ENCODE measurements at regions not wholly inside any gene's neighbourhood (a gene's known extent, or its start where the extent isn't known, plus 50 kb on each side); places are given as distances from the start of the nearest gene placed in this dataset.

DNA sequence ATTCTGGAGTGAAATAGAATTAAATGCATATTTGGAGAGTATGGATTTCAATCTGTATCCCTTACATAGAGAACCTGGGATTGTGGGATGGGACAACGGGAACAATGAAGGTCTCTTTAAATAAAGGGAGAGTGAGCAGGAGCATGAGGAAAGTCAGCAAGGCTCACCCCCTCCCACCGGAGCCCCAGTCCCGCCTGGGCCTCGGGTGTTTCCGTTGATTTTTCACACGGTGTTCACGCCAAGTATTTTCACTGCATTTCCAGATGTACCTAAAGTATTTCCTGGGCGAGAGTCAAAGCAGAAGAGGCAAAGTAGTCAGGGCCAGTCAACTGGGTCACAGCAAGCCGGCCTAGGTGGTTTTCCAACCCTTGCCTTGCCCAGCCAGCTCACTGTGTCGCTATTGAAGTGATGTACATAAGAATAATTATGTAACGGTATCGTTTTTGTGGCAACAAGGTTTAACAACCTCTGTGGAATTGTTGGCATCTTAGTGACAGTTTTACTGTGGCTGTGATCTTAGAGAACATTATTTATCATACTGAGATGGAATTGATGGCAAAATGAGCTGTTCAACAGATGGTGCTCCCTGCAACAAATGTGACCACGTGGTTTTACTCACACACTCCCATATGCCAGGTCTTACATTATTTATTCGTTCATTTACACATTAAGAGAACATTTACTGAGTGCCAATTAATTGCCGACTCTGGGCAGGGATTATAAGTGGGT, 177.3 kb downstream of the ADAMTS15 start:
- TF ChIP-seq, protein P1, sequence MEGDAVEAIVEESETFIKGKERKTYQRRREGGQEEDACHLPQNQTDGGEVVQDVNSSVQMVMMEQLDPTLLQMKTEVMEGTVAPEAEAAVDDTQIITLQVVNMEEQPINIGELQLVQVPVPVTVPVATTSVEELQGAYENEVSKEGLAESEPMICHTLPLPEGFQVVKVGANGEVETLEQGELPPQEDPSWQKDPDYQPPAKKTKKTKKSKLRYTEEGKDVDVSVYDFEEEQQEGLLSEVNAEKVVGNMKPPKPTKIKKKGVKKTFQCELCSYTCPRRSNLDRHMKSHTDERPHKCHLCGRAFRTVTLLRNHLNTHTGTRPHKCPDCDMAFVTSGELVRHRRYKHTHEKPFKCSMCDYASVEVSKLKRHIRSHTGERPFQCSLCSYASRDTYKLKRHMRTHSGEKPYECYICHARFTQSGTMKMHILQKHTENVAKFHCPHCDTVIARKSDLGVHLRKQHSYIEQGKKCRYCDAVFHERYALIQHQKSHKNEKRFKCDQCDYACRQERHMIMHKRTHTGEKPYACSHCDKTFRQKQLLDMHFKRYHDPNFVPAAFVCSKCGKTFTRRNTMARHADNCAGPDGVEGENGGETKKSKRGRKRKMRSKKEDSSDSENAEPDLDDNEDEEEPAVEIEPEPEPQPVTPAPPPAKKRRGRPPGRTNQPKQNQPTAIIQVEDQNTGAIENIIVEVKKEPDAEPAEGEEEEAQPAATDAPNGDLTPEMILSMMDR (IDR thresholded peaks at IDR 0.05) = no peak
- Histone ChIP-seq H3K27ac (no peak overlapping the region), H3K4me3 (no peak overlapping the region)
- DNase-seq (ENCODE audit: low spot score) = peak; percentile 49

- TF ChIP-seq, protein P1 (IDR thresholded peaks at IDR 0.05) = no peak
These were observed 180.6 kb downstream of the ADAMTS15 start for GRCh38 chr11:130629039-130629438.

GRCh38 chr11:130631119-130631518, 182.7 kb downstream of the ADAMTS15 start:
- peak; percentile 14 for DNase-seq (ENCODE audit: low spot score)
- TF ChIP-seq, protein P1 (IDR thresholded peaks at IDR 0.05) = no peak
- H3K4me3 ChIP-seq = no peak overlapping the region
- no peak overlapping the region for H3K27ac ChIP-seq

More at GRCh38 chr11:130629039-130629438, 180.6 kb downstream of the ADAMTS15 start:
- DNase-seq (ENCODE audit: low spot score) = peak; percentile 21
- H3K27ac ChIP-seq = no peak overlapping the region
- no peak overlapping the region for H3K4me3 ChIP-seq

GRCh38 chr11:130633466-130633865, 185.0 kb downstream of the ADAMTS15 start:
- Histone ChIP-seq H3K4me3 (no peak overlapping the region), H3K27ac (no peak overlapping the region)
- DNase-seq (ENCODE audit: low spot score) = peak; percentile 17
- TF ChIP-seq, protein P1 (IDR thresholded peaks at IDR 0.05) = no peak

GRCh38 chr11:130634186-130634585, 185.7 kb downstream of the ADAMTS15 start:
- DNase-seq (ENCODE audit: low spot score) = peak; percentile 64
- Histone ChIP-seq H3K4me3 (no peak overlapping the region), H3K27ac (no peak overlapping the region)
- TF ChIP-seq, protein P1 (IDR thresholded peaks at IDR 0.05) = no peak

DNA sequence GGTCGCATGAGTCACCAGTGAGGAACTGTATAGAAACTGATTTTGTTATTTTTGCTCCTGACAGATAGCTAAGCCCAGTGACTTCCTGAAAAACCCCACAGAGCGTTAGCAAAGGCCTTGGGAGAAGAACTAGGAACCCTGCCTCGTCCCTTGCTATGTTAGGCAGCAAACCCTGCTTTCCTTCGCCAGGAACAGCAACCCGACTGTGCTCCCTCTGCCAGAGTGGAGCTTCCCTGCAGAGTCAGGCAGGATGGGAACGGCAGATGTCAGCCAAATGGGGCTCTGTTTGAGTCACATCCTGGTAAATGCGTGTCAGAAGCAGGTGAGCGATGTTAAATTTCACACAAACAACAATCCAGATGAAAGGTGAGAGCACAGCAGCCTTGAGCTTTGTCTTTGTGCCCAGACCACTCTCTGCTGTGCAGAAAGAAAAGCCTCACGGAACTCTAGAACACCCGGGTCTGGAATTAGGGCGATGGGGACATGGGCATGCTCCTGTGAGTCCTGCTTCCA, 186.6 kb downstream of the ADAMTS15 start:
- no peak overlapping the region for H3K4me3 ChIP-seq
- TF ChIP-seq, protein P1 (IDR thresholded peaks at IDR 0.05) = no peak
- DNase-seq (ENCODE audit: low spot score) = peak; percentile 72
- peak overlapping the region; percentile 25 to 35 for H3K27ac ChIP-seq
